Loucy (cell line): ENCODE measurements at regions not wholly inside any gene's neighbourhood (a gene's known extent, or its start where the extent isn't known, plus 50 kb on each side); places are given as distances from the start of the nearest gene placed in this dataset.

ENCODE experiments used
- H2AFZ ChIP-seq: fragments of 200-600 bp; sonication (generic); 2 replicates; pipeline ENCODE4 v1.6.0; 2016; ENCODE audit warnings: antibody characterized with exemption, mild to moderate bottlenecking, low read length, moderate library complexity
- H3F3A ChIP-seq: fragments of 200-600 bp; 2 replicates; pipeline ENCODE4 v1.6.0; 2016; ENCODE audit warnings: antibody characterized with exemption, low read depth, mild to moderate bottlenecking
- H3K27me3 ChIP-seq: fragments of 200-600 bp; sonication (generic); 2 replicates; pipeline ENCODE4 v1.6.1; 2014; ENCODE audit warnings: low read length, mild to moderate bottlenecking; ENCODE audit not compliant: insufficient read depth, poor library complexity, severe bottlenecking
- H3K36me3 ChIP-seq: fragments of 200-600 bp; sonication (generic); 2 replicates; pipeline ENCODE4 v1.6.1; 2016; ENCODE audit warnings: low read length; ENCODE audit not compliant: insufficient read depth
- H3K4me1 ChIP-seq: fragments of 200-600 bp; sonication (generic); 2 replicates; pipeline ENCODE4 v1.5.1; 2014; ENCODE audit warnings: low read length, mild to moderate bottlenecking; ENCODE audit not compliant: insufficient read depth, poor library complexity, severe bottlenecking
- H3K4me2 ChIP-seq: fragments of 200-600 bp; sonication (generic); 2 replicates; pipeline ENCODE4 v1.6.0; 2014; ENCODE audit warnings: antibody characterized with exemption, low read length, low read depth, mild to moderate bottlenecking; ENCODE audit not compliant: poor library complexity, severe bottlenecking
- H3K4me3 ChIP-seq: fragments of 200-600 bp; sonication (generic); 2 replicates; pipeline ENCODE4 v1.5.1; 2014; ENCODE audit warnings: low read length, mild to moderate bottlenecking, mixed read lengths; ENCODE audit not compliant: poor library complexity, severe bottlenecking
- H3K79me2 ChIP-seq: fragments of 200-600 bp; sonication (generic); 2 replicates; pipeline ENCODE4 v1.6.1; 2014; ENCODE audit warnings: low read length; ENCODE audit not compliant: insufficient read depth
- H3K9ac ChIP-seq: fragments of 200-600 bp; sonication (generic); 2 replicates; pipeline ENCODE4 v1.6.0; 2014; ENCODE audit warnings: mild to moderate bottlenecking, low read depth, low read length, moderate library complexity; ENCODE audit not compliant: poor library complexity, severe bottlenecking
- H3K9me2 ChIP-seq: fragments of 200-600 bp; sonication (generic); replicated peaks from 2 replicates; pipeline ENCODE4 v1.6.1; 2016; ENCODE audit warnings: low read depth, low read length, mixed read lengths
- H3K9me3 ChIP-seq: fragments of 200-600 bp; sonication (generic); 2 replicates; pipeline ENCODE4 v1.6.1; 2014; ENCODE audit warnings: mild to moderate bottlenecking, antibody characterized with exemption, low read length, low read depth; ENCODE audit not compliant: insufficient read depth
- H4K20me1 ChIP-seq: fragments of 200-600 bp; sonication (generic); 2 replicates; pipeline ENCODE4 v1.6.0; 2014; ENCODE audit warnings: antibody characterized with exemption, low read length, mild to moderate bottlenecking; ENCODE audit not compliant: insufficient read depth, poor library complexity, severe bottlenecking
- CTCF ChIP-seq: fragments of 200-600 bp; sonication (generic); conservative IDR thresholded peaks from 2 replicates; pipeline ENCODE4 v1.5.1; 2014; ENCODE audit warnings: mild to moderate bottlenecking, antibody characterized with exemption, low read length
- EZH2phosphoT487 ChIP-seq: fragments of 200-600 bp; IDR thresholded peaks from 2 replicates; pipeline ENCODE4 v1.6.1; 2018; ENCODE audit warnings: antibody characterized with exemption, mild to moderate bottlenecking, moderate library complexity, borderline replicate concordance

- Histone ChIP-seq H3K4me3 (no peak overlapping the region), H3K9me3 (no peaks in the 10 kb centered on the region), H3K4me1 (no peaks in the 10 kb centered on the region), H3K9ac (no peak overlapping the region), H3K36me3 (no peaks in the 10 kb centered on the region), H4K20me1 (no peaks in the 10 kb centered on the region), H3F3A (no peaks in the 10 kb centered on the region), H2AFZ (no peak overlapping the region), H3K79me2 (no peaks in the 10 kb centered on the region), H3K9me2 (no peaks in the 10 kb centered on the region), H3K27me3 (no peaks in the 10 kb centered on the region), H3K4me2 (no peak overlapping the region)
- TF ChIP-seq CTCF (no peak), EZH2phosphoT487 (no peak)
These were observed 270.5 kb upstream of the P2RY1 start for GRCh38 chr3:152564459-152564858.

GRCh38 chr3:152574461-152575079 lies 260.4 kb upstream of the P2RY1 start:
- no peaks in the 10 kb centered on the region for H3K9me3 ChIP-seq

GRCh38 chr3:152578769-152579168 lies 256.2 kb upstream of the P2RY1 start:
- H3K4me1 ChIP-seq: peaks cover 3% of the 10 kb centered on the region
- H3K9ac ChIP-seq: no peak overlapping the region
- H3K9me2 ChIP-seq: no peaks in the 10 kb centered on the region
- H2AFZ ChIP-seq: no peak overlapping the region
- H3K4me2 ChIP-seq: no peak overlapping the region
- no peaks in the 10 kb centered on the region for H3K36me3 ChIP-seq
- H4K20me1 ChIP-seq: no peaks in the 10 kb centered on the region
- TF ChIP-seq CTCF (no peak), EZH2phosphoT487 (no peak)
- H3K27me3 ChIP-seq: no peaks in the 10 kb centered on the region
- H3K79me2 ChIP-seq: no peaks in the 10 kb centered on the region
- no peaks in the 10 kb centered on the region for H3F3A ChIP-seq
- no peak overlapping the region for H3K4me3 ChIP-seq
- no peaks in the 10 kb centered on the region for H3K9me3 ChIP-seq

More at GRCh38 chr3:152574461-152575079, 260.4 kb upstream of the P2RY1 start:
- H3K4me3 ChIP-seq: no peak overlapping the region
- H3K27me3 ChIP-seq: no peaks in the 10 kb centered on the region
- no peaks in the 10 kb centered on the region for H3K79me2 ChIP-seq
- no peak overlapping the region for H3K4me2 ChIP-seq
- H3F3A ChIP-seq: no peaks in the 10 kb centered on the region
- H3K4me1 ChIP-seq: no peaks in the 10 kb centered on the region
- no peaks in the 10 kb centered on the region for H3K36me3 ChIP-seq
- H4K20me1 ChIP-seq: no peaks in the 10 kb centered on the region
- H2AFZ ChIP-seq: peak overlapping the region; percentile 74; the same call in 1 of the 2 replicates
- H3K9ac ChIP-seq: no peak overlapping the region
- no peaks in the 10 kb centered on the region for H3K9me2 ChIP-seq
- TF ChIP-seq CTCF (peak; percentile 81), EZH2phosphoT487 (no peak)
